ENCODE measurements at regions not wholly inside any gene's neighbourhood (a gene's known extent, or its start where the extent isn't known, plus 50 kb on each side); places are given as distances from the start of the nearest gene placed in this dataset.
"Not testable (repeated sequence)": the region's sequence is repeated elsewhere in the genome, so short reads cannot be mapped to it uniquely, and the experiment has no call there.

GRCh38 chr12:74241341-74241740 is 296.3 kb upstream of the ATXN7L3B start:
- 76 to 86% (median 80%) methylated on average over 1 of the region's 1 CpG for WGBS, 3 donors
- no peak for ATAC-seq
- no peak for TF ChIP-seq CTCF (IDR thresholded peaks at IDR 0.05)
- Histone ChIP-seq H3K27ac (no peak overlapping the region), H3K9me3 (no peaks in the 10 kb centered on the region), H3K4me3 (no peak overlapping the region), H3K4me1 (no peaks in the 10 kb centered on the region), H3K36me3 (ENCODE audit: insufficient read depth in 1 of 2, low read depth in 1 of 2) (no peaks in the 10 kb centered on the region), H3K27me3 (ENCODE audit: insufficient read depth in 3 of 3, low read length in 2 of 3) (no peaks in the 10 kb centered on the region)
- no peak for DNase-seq
- intact Hi-C loops (cut with DNase I), result no loop called here

GRCh38 chr12:74242088-74242487 is 295.5 kb upstream of the ATXN7L3B start:
- no peak for DNase-seq
- H3K27ac ChIP-seq, result no peak overlapping the region
- H3K4me3 ChIP-seq, result no peak overlapping the region
- no peaks in the 10 kb centered on the region for H3K9me3 ChIP-seq
- no peaks in the 10 kb centered on the region for H3K4me1 ChIP-seq
- no peaks in the 10 kb centered on the region for H3K27me3 ChIP-seq (ENCODE audit: insufficient read depth in 3 of 3, low read length in 2 of 3)
- TF ChIP-seq CTCF (IDR thresholded peaks at IDR 0.05), result no peak
- WGBS, 3 donors, result 73 to 85% (median 84%) methylated on average over 2 of the region's 2 CpGs
- ATAC-seq, result no peak
- intact Hi-C loops (cut with DNase I), result no loop called here
- no peaks in the 10 kb centered on the region for H3K36me3 ChIP-seq (ENCODE audit: insufficient read depth in 1 of 2, low read depth in 1 of 2)

- Histone ChIP-seq H3K4me3 (no peak overlapping the region), H3K9me3 (no peaks in the 10 kb centered on the region), H3K27me3 (ENCODE audit: insufficient read depth in 3 of 3, low read length in 2 of 3) (no peaks in the 10 kb centered on the region), H3K36me3 (ENCODE audit: insufficient read depth in 1 of 2, low read depth in 1 of 2) (no peaks in the 10 kb centered on the region), H3K4me1 (no peaks in the 10 kb centered on the region), H3K27ac (no peak overlapping the region)
- ATAC-seq (no peak), DNase-seq (no peak)
- intact Hi-C loops (cut with DNase I), result no loop called here
- WGBS, 3 donors, result 88 to 95% (median 93%) methylated on average over 1 of the region's 1 CpG
- no peak for TF ChIP-seq CTCF (IDR thresholded peaks at IDR 0.05)
These were observed 292.2 kb upstream of the ATXN7L3B start for GRCh38 chr12:74245458-74245857.

GRCh38 chr12:74250891-74251290 is 286.7 kb upstream of the ATXN7L3B start:
- no peak for ATAC-seq
- no peak for TF ChIP-seq CTCF (IDR thresholded peaks at IDR 0.05)
- H3K36me3 ChIP-seq (ENCODE audit: insufficient read depth in 1 of 2, low read depth in 1 of 2), result no peaks in the 10 kb centered on the region
- no peak overlapping the region for H3K27ac ChIP-seq
- H3K4me3 ChIP-seq, result no peak overlapping the region
- peaks cover 2% of the 10 kb centered on the region for H3K9me3 ChIP-seq
- 71 to 78% (median 71%) methylated on average over 1 of the region's 1 CpG for WGBS, 3 donors
- H3K27me3 ChIP-seq (ENCODE audit: insufficient read depth in 3 of 3, low read length in 2 of 3), result no peaks in the 10 kb centered on the region
- no peaks in the 10 kb centered on the region for H3K4me1 ChIP-seq
- DNase-seq, result no peak
- intact Hi-C loops (cut with DNase I), result no loop called here

GRCh38 chr12:74253826-74254225 is 283.8 kb upstream of the ATXN7L3B start:
- 70 to 76% (median 73%) methylated on average over 4 of the region's 4 CpGs for whole genome bisulfite sequencing, 3 donors
- DNase-seq, result not testable (repeated sequence)

More at GRCh38 chr12:74253826-74254225, 283.8 kb upstream of the ATXN7L3B start:
- H3K27me3 ChIP-seq (ENCODE audit: insufficient read depth in 3 of 3, low read length in 2 of 3); H3K4me3 ChIP-seq; H3K9me3 ChIP-seq; ATAC-seq; H3K27ac ChIP-seq; H3K36me3 ChIP-seq (ENCODE audit: insufficient read depth in 1 of 2, low read depth in 1 of 2); intact Hi-C loops (cut with DNase I); H3K4me1 ChIP-seq: not testable (repeated sequence)

Measured in psoas muscle (tissue), 7 donors.